GM12865 (cell line): ENCODE measurements at regions not wholly inside any gene's neighbourhood (a gene's known extent, or its start where the extent isn't known, plus 50 kb on each side); places are given as distances from the start of the nearest gene placed in this dataset.

Experiments
- DNase-seq: peaks from one replicate; pipeline ENCODE4 v3.0.0; 2010; ENCODE audit warnings: low read depth
- H3K4me3 ChIP-seq: 2 replicates; pipeline ENCODE4 v1.5.1; 2011; ENCODE audit warnings: mild to moderate bottlenecking, low read depth, low read length, control low read depth
- CTCF ChIP-seq: IDR thresholded peaks from 2 replicates; pipeline ENCODE4 v1.5.1; 2011; ENCODE audit warnings: low read length, control low read depth, low read depth, inconsistent platforms; ENCODE audit not compliant: insufficient read depth; ENCODE audit errors: missing control alignments

DNA sequence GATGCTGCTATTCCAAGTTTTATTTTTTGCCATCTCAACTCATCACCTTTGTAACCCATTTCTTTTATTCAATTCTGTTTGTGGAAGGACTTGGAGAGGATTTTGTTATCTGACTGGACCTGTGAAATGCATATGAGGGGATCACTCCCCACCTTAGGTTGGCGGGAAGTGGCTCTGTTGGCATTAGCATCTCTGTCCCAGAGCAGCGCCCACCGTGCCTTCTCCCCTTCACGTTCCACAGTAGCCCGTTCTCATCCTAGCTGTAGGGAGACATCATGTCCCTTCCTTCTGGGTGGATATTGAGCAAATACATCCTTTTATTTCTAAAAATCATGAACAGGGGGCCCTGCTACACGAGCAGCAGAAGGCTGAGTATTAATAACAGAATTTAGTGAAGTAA lies 330.4 kb downstream of the RFC3 start:
- no peak overlapping the region for H3K4me3 ChIP-seq
- DNase-seq: no peak
- no peak for TF ChIP-seq CTCF

- no peak for DNase-seq
- TF ChIP-seq CTCF: no peak
- no peak overlapping the region for H3K4me3 ChIP-seq
These were observed 333.9 kb downstream of the RFC3 start for GRCh38 chr13:34151885-34152284.

- TF ChIP-seq CTCF: no peak
- DNase-seq: no peak
- no peak overlapping the region for H3K4me3 ChIP-seq
These were observed 334.5 kb downstream of the RFC3 start for GRCh38 chr13:34152409-34152808.

- DNase-seq: no peak
- no peak for TF ChIP-seq CTCF
- no peak overlapping the region for H3K4me3 ChIP-seq
These were observed 335.0 kb downstream of the RFC3 start for GRCh38 chr13:34152996-34153395.

DNA sequence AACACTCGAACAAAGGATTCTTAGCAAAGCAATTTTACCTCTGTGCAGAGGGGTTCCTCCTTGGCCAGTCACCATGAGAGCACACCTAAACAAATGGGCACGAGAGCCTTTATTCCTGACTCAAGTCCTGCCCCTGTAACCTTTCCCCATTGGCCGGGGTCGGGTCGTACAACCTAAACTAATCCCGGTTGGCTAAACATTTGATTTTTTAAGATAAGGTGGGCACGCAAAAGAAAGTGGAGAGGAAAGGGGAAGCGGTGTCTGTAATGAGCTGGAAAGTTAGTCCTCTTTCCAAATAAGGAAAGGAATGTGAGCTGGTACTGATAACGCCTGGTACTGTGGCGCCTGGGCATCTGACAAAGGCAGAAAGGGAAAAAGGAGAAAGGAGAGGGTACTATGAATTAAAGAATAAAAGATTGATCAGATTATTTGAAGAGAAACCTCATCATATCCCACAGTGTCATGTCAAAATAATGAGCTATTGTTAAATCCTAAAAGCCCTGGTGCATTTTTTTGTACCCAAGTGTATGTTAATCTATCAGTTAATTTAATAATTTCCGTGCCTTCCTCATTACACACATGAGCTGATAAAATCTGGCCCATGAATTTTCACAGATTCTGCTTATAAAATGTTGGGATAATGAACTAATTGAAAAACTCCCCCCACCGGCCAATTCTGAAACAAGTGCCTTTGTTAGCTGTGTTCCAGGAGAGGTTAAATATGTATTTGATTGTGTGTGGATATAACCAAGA lies 335.7 kb downstream of the RFC3 start:
- DNase-seq: no peak
- no peak overlapping the region for H3K4me3 ChIP-seq
- no peak for TF ChIP-seq CTCF

DNA sequence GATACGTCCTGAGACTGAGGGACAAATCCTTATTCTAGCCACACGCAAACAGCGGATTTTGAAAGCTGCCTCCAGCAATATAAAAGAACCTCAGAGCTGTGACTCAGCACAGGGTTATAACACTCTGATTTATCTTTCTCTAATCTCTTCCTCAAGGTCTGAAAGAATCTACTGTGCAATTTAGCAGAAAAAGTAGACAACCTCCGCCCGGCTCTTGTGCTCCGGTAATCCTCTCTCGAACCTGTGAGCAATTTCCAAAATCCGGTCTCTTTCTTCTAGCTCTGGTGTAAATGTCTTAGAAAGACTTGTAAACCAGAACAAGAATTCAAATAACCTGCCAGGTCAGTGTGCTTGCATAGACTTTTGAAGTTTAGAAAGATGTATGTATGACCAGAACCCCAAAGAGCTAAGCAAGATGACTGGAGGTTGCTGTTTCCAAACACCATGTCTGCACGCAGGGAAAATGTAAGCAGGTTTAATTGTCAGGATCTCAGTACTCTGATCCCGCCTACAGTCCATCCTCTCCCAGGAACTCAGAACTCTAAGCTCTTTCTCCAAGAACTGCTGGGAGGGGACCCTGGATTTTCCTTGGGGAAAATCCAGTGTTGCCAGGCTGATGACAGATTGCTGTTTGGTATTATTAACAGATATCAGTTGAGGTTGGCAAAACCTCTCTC lies 338.1 kb downstream of the RFC3 start:
- no peak for DNase-seq
- TF ChIP-seq CTCF: no peak
- no peak overlapping the region for H3K4me3 ChIP-seq
